CD4-positive, alpha-beta T cell treated with Interleukin-15 for 4 hours (primary cell): ENCODE measurements at regions not wholly inside any gene's neighbourhood (a gene's known extent, or its start where the extent isn't known, plus 50 kb on each side); places are given as distances from the start of the nearest gene placed in this dataset.
"Not testable (repeated sequence)": the region's sequence is repeated elsewhere in the genome, so short reads cannot be mapped to it uniquely, and the experiment has no call there.

Source experiments
- DNase-seq: peaks from one replicate; pipeline ENCODE4 v3.0.0-alpha.2; 2020; ENCODE audit warnings: low spot score

DNA sequence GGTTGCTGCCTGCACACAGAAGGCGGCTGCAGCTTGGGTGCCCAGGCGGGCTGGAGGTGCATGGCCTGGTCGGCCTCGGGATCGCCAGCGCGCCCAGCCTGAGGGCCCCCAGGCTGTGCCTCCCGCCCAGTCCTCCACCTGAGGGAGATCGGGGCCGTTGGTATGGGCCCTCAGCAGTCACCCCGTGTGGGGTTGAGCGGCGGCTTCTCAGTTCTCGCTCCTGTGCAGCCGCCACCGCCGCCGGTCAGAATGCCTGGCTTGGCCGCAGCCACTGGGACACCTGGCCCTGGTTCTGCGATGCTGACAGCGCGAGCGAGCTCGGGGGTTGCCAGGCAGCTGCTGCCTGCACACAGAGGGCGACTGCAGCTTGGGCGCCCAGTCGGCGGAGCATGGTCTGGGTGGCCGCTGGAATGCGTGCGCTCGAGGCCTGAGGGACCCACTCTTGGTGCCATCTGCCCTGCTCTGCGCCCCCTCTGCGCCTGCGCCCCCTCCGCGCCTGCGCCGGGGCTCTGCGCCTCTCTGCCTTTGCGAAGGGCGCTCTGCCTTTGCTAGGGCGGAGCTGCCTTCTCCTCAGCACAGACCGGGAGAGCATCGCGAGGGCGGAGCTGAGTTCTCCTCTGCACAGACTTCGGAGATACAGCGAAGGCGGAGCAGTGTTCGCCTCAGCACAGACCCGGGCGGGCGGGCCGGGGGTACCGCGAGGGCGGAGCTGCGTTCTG, 84.6 kb upstream of the ZNG1F start:
- DNase-seq: peak; percentile 78

DNA sequence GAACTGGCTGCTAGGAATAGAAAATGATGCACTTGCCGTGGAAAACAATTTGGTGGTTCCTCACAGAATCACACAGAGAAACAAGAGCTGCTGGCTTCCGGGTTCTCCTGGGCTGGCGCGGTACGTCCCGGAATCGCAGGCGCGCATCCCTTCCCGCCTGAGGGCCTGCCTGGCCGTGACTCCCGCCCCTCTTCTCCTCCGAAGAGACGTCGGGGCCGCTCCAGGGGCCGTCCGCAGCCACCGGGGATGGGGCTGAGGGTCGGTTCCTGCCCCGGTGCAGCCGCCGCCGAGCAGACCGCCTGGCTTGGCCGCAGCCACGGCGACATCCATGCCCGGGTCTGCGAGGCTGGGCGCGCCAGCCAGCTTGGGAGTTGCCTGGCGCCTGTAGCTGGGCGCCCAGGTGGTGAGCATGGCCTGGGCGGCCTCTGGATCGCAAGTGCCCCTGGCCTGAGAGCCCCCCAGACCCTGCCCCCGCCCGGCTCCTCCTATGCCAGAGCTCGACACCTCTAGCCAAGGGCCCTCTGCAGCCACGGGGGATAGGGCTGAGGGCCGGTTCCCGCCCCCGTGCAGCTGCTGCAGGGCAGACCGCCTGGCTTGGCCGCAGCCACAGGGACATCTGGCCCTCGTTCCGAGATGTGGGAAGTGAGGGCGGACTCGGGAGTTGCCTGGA, 83.9 kb upstream of the ZNG1F start:
- peak; percentile 16 for DNase-seq

DNA sequence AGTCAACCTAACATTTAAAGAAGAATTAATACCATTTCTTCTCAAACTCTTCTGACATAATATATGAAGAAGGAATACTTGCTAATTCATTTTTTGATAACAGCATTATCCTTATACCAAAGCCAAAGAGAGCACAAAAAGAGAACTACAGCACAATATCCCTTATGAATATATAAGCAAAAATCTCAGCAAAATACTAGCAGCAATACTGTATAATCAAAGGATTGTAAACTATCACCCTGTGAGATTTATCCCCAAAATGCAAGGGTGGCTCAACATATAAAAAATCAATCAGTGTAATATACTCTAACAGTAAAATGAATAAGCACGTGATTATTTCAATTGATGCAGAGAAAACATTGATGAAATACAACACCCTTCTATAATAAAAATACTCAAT, 81.9 kb upstream of the ZNG1F start:
- not testable (repeated sequence) for DNase-seq

DNA sequence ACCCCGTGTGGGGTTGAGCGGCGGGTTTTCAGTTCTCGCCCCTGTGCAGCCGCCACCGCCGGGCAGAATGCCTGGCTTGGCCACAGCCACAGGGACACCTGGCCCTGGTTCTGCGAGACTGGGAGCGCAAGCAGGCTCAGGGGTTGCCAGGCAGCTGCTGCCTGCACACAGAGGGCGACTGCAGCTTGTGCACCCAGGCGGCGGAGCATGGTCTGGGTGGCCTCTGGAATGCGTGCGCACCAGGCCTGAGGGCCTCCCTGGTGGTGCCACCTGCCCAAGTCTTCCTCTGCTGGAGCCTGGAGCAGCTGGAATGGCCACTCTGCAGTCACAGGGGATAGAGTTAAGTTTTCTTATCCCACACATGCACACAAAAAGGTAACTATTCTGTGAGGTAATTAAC, 80.4 kb upstream of the ZNG1F start:
- DNase-seq: not testable (repeated sequence)

DNA sequence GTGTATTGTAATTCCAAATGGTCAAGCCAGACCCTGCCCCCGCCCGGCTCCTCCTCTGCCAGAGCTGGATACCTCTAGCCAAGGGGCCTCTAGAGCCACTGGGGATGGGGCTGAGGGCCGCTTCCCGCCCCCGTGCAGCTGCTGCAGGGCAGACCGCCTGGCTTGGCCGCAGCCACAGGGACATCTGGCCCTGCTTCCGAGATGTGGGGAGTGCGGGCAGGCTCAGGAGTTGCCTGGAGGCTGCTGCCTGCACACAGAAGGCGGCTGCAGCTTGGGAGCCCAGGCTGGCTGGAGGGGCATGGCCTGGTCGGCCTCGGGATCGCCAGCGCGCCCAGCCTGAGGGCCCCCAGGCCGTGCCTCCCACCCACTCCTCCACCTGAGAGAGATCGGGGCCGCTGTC, 79.9 kb upstream of the ZNG1F start:
- DNase-seq: not testable (repeated sequence)

DNA sequence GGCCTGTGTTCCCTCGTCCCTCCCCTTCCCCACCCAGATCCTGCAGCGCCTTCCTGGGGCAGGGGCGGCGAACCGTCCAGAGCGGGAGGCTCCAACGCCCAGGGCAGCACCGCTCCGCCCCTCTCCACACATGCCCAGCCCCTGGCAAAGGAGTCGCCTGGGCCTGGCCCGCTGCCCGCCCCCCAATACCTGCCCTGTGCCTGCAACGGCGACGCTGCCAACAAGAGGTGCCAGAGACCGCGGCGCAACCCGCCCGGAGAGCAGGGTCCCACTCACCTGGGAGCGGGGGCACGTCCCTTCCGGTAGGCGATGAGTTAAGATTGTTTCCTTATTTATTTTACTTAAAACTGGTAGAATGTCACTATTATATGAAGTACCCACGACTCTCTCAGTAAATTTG, 77.5 kb upstream of the ZNG1F start:
- not testable (repeated sequence) for DNase-seq

DNA sequence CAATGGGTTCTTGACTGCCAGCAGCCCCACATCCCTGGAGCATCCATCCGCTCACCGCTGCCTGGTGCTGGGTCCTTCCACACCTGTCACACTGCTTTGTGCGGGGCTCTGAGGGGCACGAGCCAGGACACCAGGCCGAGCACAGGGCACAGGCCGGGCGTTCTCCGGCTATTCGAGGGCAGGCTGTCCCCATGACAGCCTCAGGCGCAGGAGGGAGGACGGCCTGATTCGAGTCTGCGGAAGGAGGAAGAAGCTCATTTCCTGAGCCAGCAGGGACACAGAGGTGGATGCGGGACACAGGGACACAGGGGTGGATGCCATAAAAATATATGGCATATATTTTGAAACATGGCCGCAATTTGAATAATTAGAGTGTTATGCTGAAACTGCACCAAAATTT, 76.9 kb upstream of the ZNG1F start:
- DNase-seq: not testable (repeated sequence)

DNA sequence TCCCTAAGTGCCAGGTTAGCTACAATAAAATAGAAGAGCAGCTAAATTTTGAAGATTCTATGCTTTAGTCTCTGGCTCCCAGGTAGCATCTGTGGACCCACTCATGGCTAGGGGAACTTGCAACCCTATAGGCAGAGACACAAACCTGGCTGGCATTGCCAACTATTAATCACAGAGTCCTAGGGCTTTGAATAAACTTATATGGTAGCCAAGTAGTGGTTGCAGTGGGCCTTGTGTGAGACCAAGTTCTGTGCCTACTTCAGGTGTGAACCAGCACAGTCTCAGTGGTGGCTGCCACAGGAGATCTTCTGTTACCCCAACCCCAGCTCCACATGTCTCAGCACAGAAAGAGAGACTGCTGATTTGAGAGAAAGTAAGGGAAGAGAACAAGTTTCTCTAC, 62.9 kb upstream of the ZNG1F start:
- DNase-seq: not testable (repeated sequence)

DNA sequence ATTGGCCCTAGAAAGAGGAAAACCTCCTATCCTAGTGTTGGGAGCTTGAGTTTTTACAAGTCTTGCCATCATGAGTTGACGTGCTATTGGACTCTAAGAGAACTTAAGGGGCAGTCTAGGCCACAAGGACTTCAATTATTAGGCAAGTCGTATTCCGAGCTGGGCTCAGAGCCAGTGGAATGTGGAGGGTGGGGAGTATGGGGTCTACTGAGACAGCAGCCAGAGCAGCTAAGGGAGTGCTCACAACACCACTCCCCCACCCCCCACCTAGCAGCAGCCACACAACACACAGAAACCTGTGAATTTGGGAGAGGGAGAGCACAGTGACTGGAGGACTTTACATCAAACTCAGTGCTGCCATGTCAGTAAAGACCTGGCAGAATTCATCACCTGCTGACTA, 62.0 kb upstream of the ZNG1F start:
- not testable (repeated sequence) for DNase-seq

DNA sequence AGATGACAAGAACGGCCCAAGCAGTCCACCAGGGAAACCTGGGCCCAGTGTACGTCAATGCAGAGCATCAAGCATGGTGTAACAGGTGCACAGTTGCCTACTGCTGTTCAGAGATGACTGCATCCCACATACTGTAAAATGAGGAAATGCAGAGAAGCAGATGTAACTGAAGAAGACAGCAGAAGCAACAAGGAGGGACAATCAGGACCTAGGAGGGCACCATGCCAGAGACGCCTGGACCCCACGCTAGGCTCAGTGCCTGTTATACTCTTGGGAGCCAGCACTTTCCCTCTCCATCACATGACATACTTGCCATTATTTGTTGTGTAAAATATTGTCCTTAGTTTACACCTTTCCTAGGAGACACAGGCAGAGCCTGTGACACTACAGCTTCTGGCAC, 57.6 kb upstream of the ZNG1F start:
- DNase-seq: not testable (repeated sequence)
